Fibroblast of skin of right biceps (primary cell): ENCODE measurements at regions not wholly inside any gene's neighbourhood (a gene's known extent, or its start where the extent isn't known, plus 50 kb on each side); places are given as distances from the start of the nearest gene placed in this dataset.
A peak's percentile ranks its signal among the peaks of the same experiment; 100 is the strongest.

Experiments
- DNase-seq: peaks from one replicate; pipeline ENCODE4 v3.0.0-alpha.2; 2013

- no peak for DNase-seq
These were observed 219.5 kb upstream of the NUDT4 start for GRCh38 chr12:93158065-93158843.

GRCh38 chr12:93163260-93164036, 214.3 kb upstream of the NUDT4 start:
- DNase-seq: peak; percentile 85

GRCh38 chr12:93164103-93164880, 213.4 kb upstream of the NUDT4 start:
- DNase-seq: peak; percentile 36

GRCh38 chr12:93165384-93165932, 212.3 kb upstream of the NUDT4 start:
- DNase-seq: no peak

GRCh38 chr12:93166541-93167307, 211.0 kb upstream of the NUDT4 start:
- no peak for DNase-seq

GRCh38 chr12:93167331-93167730, 210.4 kb upstream of the NUDT4 start:
- no peak for DNase-seq

GRCh38 chr12:93167841-93168492, 209.8 kb upstream of the NUDT4 start:
- DNase-seq: no peak

GRCh38 chr12:93168751-93169150, 209.0 kb upstream of the NUDT4 start:
- no peak for DNase-seq

- no peak for DNase-seq
These were observed 208.2 kb upstream of the NUDT4 start for GRCh38 chr12:93169536-93169935.

- DNase-seq: no peak
These were observed 206.8 kb upstream of the NUDT4 start for GRCh38 chr12:93170928-93171327.

GRCh38 chr12:93173178-93173957, 204.4 kb upstream of the NUDT4 start:
- peak; percentile 82 for DNase-seq

GRCh38 chr12:93174048-93174447, 203.7 kb upstream of the NUDT4 start:
- DNase-seq: peak; percentile 93

- DNase-seq: no peak
These were observed 203.3 kb upstream of the NUDT4 start for GRCh38 chr12:93174473-93174872.

GRCh38 chr12:93176165-93176564, 201.6 kb upstream of the NUDT4 start:
- peak; percentile 81 for DNase-seq

GRCh38 chr12:93176610-93177126, 201.1 kb upstream of the NUDT4 start:
- no peak for DNase-seq

- DNase-seq: peak; percentile 66
These were observed 200.2 kb upstream of the NUDT4 start for GRCh38 chr12:93177208-93178153.

- DNase-seq: no peak
These were observed 199.4 kb upstream of the NUDT4 start for GRCh38 chr12:93178154-93178878.

GRCh38 chr12:93179792-93180191, 197.9 kb upstream of the NUDT4 start:
- no peak for DNase-seq

GRCh38 chr12:93180566-93180965, 197.2 kb upstream of the NUDT4 start:
- no peak for DNase-seq
